Limb (tissue), 2 donors: ENCODE measurements at regions not wholly inside any gene's neighbourhood (a gene's known extent, or its start where the extent isn't known, plus 50 kb on each side); places are given as distances from the start of the nearest gene placed in this dataset.

Source experiments
- DNase-seq, 2 donors: peaks; one replicate each; pipeline ENCODE4 v3.0.0-alpha.2; 2016; ENCODE audit errors: extremely low spot score in 2 of 2

DNA sequence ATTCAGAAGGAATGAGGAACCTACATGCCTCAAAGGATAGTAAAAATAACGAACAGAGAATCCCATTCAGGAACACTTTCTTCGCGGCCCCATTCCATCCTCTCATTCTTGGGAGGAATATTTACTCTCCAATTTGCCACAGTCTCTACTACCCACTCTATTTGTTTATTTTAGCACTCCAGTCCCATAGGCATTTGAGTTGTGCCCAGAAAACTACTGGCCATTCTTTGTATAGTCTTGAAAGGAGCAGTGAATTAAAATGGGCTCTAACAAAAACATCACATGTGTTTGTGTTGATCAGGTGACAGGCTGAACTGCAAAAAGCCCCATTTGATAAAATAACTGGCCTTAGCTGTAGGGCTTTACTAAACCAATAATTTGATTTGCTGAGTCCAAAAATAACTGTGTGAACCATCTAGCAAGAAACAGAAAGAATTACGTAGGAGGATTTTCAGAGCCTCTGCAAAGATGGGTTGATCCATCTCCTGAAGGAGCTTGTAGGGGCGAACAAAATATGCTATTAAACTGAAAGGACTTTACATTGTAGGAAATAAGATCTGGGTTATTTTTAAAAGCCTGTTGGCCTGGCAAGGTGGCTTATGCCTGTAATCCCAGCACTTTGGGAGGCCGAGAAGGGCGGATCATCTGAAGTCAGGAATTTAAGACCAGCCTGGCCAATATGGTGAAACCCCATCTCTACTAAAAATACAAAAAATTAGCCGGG, 142.3 kb upstream of the CPNE8 start:
- no peak for DNase-seq

DNA sequence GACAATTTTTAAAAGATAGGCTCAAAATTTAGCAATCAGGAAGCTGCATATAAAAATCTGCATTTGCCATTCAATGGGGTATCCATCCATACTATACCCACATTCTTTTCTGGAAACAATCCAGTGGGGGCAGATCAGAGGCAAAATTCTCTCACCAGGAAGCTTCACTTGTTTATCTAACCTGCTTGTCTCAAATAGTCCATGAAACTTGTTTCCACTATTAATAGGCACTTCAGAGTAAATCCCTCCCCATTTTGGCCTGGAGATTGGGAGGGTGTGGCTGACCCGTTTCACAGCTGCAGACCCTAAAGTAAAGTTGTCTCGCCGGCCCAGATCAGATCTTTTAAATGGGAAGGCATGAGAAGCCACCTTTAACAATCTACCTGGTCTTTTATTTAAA, 139.4 kb upstream of the CPNE8 start:
- no peak for DNase-seq

DNA sequence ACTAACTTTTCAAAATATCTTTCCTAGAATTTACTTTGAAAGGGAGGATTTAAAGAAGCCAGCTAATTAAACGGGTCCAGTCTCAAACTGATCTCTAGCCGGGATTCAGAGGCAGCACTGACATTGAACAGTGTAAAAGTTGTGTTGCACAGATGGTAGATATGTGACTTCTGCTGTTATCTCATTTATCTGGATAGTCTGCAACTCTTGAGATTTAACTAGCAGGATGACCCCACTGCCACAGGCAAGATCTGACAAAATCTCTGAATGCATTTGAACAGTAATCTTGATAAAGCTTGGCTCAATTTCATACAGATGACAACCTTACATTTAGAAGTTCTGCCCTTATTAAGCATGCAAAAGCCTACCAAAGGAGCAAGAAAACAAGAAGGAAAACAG, 138.0 kb upstream of the CPNE8 start:
- DNase-seq = no peak

DNA sequence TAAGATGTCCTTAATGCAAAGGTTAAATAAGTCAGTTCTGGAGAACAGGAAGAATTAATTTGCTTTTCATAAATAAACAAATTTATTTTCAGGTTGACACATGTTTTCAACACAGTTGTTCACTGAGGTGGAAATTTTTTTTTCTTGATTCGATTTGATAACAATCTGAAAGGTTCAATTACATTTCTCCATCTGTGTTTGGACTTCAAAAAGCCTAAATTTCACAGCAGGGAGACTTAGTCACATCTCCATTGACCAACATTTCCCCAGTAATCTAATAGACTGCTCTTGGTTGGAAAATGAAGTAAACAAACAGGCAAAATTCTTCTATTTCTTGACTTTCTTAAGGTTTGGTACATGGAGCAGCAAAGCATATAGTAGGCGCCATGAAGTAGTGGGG, 134.9 kb upstream of the CPNE8 start:
- no peak for DNase-seq

DNA sequence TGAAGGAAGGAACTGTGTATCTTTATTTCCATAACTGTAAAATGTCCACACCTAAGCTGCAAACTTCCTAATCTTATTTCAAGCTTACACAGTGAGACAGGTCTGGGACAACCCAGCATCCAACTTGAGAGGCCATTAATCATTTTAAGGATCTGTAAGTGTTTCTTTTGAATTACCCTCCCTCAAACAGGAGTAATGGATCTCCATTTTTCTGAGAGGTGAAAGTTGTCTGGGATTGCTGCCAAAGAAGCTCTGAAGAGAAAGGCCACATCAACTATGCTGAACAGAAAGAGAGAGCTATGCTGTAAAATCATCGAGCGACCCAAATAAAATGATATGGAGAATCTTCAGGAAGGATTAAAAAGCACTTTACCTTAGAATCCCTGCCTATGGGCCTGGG, 131.7 kb upstream of the CPNE8 start:
- no peak for DNase-seq

DNA sequence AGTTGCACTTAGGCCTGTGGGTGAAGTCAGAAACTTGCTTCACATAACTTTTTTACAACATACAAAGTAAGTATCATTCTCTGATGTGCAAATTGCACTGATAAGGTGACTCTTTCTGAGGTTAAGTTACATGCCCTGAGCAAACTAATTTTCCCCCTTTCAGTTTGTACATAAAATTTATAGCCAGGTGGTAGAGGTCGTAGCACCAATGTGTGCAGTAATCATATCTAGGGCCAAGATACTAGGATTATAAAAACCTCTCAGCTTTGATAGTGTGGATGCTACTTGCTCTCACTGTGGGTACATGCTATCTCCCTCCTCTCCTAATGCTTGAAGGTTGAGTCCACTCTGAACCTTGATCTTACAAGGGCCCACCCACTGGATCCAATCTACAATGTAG, 130.7 kb upstream of the CPNE8 start:
- no peak for DNase-seq

DNA sequence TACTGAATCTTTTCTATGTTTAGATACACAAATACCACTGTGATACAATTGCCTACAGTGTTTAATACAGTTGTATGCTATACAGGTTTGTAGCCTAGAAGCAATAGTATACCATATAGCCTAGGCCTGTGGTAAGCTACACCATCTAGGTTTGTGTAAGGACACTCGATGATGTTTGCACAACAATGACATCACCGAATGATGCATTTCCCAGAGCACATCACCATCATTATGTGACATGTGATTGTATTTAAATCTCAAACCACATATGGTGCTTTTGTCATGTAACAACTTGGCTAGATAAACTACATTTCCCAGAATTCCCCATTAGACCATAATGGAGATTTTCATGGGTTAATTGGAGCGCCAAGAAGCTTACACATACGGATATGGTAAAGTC, 128.4 kb upstream of the CPNE8 start:
- no peak for DNase-seq

DNA sequence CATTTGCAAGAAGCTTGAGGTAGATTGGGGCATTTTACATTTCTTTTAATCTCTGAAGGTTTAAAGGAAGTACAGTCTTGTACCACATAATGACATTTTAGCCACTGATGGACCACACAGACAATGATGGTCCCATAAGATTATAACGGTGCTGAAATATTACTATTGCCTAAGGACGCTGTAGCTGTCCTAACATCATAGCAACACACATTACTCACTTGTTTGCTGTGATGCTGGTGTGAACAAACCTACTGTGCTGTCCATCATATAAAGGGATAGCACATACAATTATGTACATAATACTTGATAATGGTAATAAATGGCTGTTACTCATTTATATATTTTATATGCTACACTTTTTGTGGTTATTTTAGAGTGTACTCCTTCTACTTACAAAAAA, 127.1 kb upstream of the CPNE8 start:
- no peak for DNase-seq

DNA sequence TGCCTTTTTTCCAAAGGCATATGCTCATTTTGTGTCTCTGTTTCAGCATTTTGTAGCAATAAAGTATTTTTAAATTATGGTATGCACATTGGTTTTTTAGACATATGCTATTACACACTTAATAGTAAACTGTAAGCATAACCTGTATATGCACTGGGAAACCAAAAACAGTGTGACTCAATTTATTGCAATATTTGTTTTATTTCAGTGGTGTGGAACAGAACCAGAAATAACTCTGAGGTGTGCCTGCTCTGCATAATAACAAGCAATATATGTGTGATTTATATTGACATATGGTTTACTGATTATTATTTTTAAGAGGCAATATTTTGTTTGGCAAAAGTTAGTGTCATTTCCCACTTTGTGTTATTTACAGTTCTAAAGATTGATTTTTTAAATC, 126.6 kb upstream of the CPNE8 start:
- DNase-seq = no peak

DNA sequence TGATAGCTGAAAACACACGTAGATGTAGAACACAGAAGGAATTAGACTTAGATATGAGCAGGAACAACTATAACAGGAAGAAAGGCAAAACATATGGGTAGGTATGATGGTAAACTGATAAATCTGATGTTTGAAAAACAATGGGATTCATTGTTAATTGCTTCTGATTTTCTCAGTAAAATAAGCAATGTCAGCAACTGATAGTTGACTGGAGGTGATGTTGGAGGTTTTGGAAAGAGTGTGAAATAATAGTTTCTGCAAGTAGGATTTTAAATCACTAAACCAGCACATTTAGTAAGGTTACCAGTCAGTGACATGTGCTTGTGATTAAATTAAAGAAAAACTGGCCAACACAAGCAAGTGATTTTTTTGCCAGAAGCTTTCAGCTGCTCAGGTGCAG, 123.0 kb upstream of the CPNE8 start:
- DNase-seq = no peak

DNA sequence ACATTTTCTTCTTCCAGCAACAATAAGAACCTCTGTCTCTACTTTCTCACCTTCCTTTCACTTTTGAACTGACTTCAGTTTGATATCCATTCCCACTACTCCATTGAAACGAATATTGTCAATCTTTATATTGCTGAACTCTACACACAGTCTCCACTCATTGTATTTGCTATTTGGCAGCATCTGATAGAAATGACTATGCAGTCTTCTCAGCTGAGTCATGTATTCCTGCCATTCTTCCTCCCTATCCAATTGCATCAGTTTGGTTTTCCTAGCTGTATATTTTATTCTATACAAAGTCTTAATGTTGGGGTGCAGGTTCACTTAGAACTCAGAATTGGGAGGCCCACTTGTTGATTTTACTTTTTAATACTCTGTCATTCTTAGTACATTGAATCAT, 107.5 kb upstream of the CPNE8 start:
- no peak for DNase-seq

DNA sequence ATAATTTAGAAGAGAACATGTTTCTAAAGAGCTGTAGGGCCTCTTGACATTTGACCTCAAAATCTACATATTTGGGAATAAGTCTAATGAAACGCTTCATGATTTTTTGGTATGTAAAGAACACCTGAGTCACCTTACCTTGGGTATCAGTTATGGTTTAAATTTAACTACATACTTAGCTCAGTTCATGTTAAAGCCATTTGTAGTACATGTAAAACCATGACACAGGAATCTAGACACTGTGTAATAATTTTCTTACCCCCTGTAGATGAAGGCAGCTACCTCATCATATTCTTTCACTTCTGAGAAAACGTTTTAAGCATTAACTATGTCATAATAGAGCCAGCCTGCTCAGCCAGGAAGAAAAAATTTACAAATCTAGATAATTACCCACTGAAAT, 105.8 kb upstream of the CPNE8 start:
- no peak for DNase-seq

DNA sequence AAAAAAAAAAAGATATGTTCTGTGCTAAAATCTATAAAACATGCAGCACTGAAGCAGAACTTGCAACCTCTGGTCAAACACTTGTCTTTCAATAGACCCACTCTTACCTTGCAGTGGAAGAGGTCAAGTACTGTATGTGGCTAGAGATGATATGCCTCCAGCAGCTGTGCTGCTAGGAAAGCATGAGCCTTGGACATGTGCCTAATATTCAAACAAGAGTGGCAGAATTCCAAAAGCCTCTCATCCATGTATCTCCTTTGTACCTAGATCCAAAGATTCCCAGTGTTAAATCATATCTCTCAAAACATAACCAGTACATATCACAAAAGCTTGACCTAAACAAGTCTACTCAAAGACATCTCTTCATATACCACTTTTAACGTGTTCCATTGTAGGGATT, 105.0 kb upstream of the CPNE8 start:
- DNase-seq = no peak

DNA sequence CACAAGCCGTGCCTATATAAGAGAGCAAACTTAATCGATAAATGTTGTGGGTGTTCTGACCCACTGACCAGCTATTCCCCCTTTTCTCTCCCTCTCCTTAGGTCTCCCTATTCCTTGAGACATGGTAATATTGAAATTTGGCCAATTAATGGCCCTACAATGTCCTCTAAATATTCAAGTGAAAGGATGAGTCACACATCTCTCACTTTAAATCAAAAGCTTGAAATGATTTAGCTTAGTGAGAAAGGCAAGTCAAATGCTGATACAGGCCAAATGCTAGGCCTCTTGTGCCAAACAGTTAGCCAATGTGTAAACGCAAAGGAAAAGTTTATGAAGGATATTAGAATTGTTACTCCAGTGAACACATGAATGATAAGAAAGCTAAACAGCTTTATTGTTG, 102.2 kb upstream of the CPNE8 start:
- no peak for DNase-seq

DNA sequence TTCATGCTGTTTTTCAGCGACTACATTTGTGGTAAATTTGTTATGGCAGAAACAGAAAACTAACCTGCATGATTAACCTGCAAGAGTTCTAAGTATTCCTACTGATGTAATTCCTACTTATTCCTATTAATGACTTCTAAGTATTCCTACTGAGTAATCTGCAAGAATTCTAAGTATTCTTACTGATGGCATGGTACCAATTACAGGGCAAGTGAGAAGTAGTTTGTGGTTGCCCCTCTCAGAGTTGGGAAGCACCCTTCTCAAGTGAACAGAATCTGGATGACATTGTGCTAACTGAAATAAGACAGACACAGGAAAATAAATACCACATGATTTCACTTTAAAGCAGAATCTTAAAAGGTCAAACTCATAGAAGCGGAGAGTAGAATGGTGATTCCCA, 100.9 kb upstream of the CPNE8 start:
- no peak for DNase-seq

DNA sequence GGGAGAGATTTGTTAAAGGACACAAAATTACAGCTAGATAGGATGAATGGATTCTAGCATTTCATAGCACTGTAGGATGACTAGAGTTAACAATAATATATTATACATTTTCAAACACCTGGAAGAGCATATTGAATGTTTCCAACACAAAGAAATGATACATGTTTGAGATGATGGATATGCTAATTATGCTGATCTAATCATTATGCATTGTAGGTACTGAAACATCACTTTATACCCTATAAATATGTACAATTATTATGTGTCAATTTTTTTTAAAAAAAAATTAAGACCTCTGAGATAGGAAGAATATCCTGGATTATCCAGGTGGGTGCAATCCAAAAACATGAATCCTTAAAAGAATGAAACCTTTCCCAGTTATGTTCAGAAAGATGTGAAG, 100.3 kb upstream of the CPNE8 start:
- DNase-seq = no peak

DNA sequence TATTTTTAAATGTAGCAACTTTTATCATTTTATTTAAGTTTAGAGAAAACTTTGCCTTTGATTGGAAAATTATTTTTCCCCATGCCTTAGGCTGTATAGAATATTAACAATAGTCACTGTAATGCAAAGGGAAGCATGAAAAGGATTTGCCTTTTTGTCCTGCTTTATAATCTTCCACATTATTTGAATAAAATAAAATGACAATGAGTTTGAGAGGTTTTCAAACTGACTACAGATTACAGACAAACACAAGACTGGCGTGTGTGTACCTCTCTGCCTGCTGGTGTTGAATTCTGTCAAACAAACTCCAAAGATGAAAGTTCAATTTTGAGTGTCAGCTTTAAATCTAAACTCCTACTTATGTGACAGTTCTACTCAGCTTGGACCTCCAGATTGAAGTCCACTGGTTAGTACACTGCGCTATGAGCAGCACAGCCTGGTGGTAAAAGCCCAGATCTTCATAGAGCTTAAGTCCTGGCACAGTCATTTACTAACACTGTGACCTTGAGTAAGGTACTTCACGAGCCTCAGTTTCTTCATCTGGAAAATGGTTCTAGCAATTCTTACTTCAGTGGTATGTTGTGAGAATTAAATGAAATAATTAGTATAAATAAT, 98.3 kb upstream of the CPNE8 start:
- no peak for DNase-seq

DNA sequence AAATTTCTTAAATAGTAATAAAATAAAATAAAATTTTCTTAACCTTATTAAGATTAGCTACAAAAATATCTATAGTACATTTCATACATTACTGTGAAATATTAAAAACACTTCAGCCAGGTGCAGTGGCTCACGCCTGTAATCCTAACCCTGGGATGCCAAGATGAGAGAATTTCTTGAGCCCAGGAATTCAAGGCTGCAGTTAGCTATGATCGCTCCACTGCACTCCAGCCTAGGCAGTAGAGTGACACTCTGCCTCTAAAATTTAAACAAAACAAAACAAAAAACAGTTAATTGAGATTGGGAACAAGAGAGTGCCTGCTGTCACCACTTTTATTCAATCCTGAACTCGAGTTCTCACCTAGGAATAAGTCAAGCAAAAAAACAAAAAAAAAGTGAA, 95.0 kb upstream of the CPNE8 start:
- DNase-seq = no peak

DNA sequence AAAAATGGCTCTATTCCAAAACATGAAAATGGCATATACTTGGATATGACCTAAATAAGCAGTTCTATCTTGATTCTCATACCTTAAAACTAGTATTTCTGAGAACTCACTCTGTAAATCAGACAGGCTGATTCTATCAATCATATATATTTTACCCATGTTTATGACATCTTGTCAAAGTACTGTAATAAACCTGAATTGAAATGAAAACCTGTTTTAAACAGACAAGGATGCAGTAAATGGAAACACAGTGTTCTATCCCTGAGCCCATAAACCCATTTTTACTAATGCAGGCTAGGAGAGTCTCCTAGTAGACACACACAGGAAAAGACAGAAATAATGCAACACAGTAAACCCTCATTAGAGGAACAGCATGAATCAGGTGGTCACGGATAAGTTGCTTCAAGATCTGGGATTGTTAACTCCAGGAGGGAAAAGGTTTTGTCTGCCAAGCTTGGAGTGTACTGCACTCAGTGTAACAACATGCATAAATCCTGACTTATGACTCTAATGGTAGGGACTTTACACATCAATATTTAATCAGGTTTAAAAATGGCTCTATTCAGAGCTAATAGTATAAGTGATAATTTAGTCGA, 93.6 kb upstream of the CPNE8 start:
- no peak for DNase-seq

DNA sequence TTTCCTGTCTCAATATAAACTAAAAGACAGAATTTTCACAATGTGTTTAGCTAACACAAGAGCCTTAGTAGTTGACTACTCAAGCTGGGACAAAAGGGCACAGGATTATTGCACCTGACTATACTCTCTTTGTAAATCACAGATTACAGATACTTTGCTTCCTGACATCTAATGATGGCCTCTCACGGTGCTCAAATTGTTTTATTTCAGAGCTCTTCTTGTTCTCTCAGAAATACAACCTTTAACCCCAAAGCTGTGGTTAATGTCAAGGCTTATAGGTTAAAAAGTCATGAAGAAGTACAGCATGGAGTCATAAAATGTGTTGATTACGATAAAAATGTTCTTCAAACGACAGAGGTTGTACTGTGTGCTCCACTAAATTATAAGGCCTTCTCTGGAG, 89.9 kb upstream of the CPNE8 start:
- DNase-seq = no peak

DNA sequence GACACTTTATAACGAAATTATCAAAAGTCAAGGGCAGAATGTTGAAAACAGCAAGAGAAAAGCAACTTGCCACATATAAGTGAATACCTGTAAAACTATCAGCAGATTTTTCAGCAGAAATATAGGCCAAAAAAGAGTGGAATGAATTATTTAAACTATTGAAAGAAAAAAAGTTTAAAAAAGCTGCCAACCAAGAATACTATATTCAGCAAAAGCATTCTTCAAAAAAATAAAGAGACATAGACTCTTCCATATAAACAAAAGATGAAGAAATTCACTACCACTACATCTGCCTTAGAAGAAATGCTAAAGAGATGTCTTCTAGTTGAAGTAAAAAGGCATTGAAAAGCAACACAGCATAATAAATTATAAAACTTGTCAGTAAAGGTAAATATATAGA, 80.6 kb upstream of the CPNE8 start:
- no peak for DNase-seq

DNA sequence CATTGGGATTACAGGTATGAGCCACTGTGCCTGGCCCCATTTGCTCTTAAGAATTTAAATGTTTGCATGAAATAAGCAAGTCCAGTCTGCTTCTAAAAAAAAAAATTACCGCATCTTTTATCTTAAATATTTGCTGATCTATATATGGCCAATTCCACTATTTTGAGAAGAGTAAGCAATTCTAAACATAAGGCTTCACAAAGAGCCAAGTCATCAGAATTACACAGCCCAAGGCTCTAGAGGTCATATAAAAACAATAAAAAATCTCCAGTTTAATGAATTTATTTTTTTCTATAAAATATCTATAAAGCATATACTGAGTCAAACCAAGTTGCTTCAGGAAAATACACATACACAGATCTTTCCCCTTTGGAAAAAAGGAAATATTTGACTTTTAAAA, 79.0 kb upstream of the CPNE8 start:
- no peak for DNase-seq

DNA sequence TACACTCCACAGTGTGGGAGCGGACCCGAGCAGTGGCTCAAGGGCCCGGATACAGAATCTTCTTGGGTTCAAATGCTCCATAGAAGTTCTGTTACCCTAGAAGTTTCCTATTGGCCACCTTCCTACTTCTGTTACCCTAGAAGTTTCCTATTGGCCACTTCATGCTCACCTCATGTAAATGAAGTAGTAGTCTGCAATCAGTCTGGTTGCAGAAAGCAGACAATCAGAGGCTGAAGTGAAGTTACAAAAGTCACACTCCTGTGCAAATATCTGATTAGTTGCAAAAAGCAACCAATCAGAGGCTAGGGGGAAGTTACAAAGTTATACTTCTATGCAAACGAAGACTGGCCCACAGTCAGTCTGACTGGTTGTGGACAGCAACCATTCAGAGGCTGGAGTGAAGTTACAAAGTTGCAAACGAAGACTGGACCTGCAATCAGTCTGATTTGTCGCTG, 77.8 kb upstream of the CPNE8 start:
- DNase-seq = no peak
